ENCODE measurements at regions not wholly inside any gene's neighbourhood (a gene's known extent, or its start where the extent isn't known, plus 50 kb on each side); places are given as distances from the start of the nearest gene placed in this dataset.

DNA sequence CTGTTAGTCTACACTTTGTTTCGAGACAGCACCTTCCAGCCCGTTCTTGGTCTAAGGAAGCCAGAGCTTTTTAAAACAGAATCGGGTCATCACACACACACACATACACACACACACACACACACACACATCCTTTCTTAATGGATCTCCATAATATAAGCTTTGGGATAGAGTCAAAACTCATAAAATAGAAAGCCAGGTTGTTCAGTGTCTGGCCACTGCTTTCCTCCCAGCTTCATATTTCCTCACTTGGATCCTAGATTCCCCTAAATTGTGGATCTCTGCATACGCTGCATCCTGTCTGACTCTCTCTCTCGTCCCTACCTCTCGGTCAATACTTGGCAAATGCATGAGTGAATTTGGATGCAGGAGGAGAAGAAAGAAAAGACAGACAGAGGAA is 120.5 kb upstream of the SLC14A2 start:
- TF ChIP-seq, protein P1, sequence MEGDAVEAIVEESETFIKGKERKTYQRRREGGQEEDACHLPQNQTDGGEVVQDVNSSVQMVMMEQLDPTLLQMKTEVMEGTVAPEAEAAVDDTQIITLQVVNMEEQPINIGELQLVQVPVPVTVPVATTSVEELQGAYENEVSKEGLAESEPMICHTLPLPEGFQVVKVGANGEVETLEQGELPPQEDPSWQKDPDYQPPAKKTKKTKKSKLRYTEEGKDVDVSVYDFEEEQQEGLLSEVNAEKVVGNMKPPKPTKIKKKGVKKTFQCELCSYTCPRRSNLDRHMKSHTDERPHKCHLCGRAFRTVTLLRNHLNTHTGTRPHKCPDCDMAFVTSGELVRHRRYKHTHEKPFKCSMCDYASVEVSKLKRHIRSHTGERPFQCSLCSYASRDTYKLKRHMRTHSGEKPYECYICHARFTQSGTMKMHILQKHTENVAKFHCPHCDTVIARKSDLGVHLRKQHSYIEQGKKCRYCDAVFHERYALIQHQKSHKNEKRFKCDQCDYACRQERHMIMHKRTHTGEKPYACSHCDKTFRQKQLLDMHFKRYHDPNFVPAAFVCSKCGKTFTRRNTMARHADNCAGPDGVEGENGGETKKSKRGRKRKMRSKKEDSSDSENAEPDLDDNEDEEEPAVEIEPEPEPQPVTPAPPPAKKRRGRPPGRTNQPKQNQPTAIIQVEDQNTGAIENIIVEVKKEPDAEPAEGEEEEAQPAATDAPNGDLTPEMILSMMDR (IDR thresholded peaks at IDR 0.05 in 8 of 11, conservative IDR thresholded peaks at IDR 0.05 in 3 of 11) = no peak
- TF ChIP-seq POLR2A (IDR thresholded peaks at IDR 0.05) (no peak), POLR2AphosphoS5 (IDR thresholded peaks at IDR 0.05) (no peak)
